GM21381 (cell line): ENCODE measurements at regions not wholly inside any gene's neighbourhood (a gene's known extent, or its start where the extent isn't known, plus 50 kb on each side); places are given as distances from the start of the nearest gene placed in this dataset.

Experiments
- ATAC-seq: cut with Tn5 transposase; IDR thresholded peaks from one replicate; pipeline ENCODE4 v1.9.1; 2021; ENCODE audit warnings: mild to moderate bottlenecking, moderate library complexity; ENCODE audit not compliant: unreplicated experiment

GRCh38 chr10:33524966-33525365, 190.5 kb upstream of the NRP1 start:
- no peak for ATAC-seq

GRCh38 chr10:33524041-33524440, 189.6 kb upstream of the NRP1 start:
- ATAC-seq, result no peak

- ATAC-seq, result no peak
These were observed 188.8 kb upstream of the NRP1 start for GRCh38 chr10:33523236-33523792.

- ATAC-seq, result no peak
These were observed 187.4 kb upstream of the NRP1 start for GRCh38 chr10:33521904-33522303.

DNA sequence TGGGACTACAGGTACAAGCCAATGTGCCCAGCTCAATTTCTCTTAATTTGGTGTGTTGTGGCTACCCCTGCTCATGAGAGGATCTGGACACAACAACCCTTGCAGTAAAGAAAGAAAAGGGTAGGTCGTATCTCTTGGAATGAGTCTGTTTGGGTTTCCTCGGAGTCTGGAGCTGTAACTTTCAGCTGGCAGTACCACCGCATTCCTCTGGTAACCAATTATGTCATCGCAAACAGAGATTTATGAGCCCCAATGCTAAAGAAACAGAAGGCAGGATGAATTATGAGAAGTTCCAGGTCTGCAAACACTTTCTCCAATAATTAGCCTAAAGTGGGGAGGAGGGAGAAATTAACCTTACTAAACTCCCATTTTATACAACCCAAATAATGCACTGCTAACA, 186.6 kb upstream of the NRP1 start:
- ATAC-seq, result no peak

GRCh38 chr10:33520223-33520622, 185.8 kb upstream of the NRP1 start:
- ATAC-seq, result no peak

DNA sequence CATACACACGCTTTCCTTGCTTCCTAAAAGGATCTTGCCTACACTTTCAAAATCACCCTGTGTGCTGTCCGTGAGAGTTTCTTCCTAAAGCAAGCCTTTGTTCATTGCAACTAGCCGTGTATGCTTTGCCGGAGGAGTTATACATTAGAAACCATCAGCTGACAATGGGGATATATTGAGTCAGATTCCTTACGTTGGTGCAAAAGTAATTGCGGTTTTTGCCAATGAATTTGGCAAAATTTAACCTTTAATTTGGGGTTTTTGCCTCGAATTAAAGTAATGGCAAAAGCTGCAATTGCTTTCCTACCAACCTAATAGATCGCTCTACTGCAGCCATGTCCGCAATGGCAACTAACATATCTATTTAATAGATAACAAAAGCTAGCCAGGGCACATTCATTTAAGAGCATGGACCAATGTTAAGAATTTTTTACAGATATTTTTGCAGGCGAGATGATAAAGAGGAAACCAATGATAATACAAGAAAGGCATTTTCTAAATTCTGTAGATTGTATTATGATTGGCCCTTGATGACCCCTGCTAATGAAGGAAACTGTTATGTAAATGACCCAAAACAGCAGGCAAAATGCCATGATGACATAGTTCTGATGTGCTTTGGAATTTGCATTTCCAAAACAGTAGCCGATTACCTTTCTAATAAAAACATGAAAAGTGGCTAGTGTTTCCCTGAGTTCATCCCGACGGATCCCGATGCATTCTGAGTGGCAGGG, 184.8 kb upstream of the NRP1 start:
- no peak for ATAC-seq

- ATAC-seq, result no peak
These were observed 175.7 kb upstream of the NRP1 start for GRCh38 chr10:33510206-33510605.

GRCh38 chr10:33509231-33509831, 174.9 kb upstream of the NRP1 start:
- ATAC-seq, result peak; percentile 62

DNA sequence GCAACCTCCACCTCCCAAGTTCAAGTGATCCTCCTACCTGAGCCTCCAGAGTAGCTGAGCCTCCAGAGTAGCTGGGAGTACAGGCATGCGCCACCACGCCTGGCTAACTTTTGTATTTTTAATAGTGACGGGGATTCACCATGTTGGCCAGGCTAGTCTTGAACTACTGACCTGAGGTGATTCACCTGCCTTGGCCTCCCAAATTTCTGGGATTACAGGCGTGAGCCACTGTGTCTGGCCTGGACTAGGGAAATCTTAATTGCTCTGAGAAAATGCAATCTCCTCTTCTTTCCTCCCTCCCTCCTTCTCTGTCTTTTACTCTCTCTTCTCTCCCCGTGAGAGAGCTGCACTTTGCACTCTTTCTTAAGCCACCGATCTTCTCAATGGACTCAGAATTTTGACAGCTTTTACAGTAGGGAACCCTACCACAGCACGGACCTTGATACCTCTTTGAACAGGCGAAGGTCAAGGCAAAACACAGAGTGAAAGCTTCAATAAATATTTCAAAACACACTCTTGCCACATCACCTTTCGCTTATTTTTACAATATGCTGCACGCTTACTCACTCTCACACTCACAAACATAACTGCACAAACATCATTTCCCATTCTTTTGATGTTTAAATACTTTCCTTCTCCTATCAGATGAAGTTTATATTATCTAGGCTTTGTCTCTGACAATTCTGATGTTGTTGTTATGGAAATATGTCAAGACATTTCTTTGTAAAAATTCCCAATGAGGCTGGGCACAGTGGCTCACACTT, 173.4 kb upstream of the NRP1 start:
- ATAC-seq, result no peak

- ATAC-seq, result peak; percentile 91
These were observed 172.6 kb upstream of the NRP1 start for GRCh38 chr10:33506838-33507661.

DNA sequence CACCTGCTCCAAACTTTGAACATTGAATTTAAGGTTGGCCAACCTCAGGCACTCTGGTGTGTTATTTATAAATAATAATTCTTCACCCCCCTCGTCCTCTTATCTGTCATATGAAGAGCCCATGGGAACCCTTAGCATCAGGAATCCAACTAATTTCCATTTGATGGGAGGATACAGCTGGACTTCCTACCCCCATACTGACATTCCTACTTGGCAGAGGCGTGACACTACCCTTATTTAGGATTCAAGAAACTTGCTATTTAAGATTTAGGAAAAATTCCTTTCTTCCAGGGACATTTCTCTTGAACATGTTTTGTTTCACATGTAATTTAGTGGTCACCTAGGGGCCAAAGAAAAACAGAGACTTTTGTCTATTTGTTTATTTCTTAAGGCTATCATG, 171.9 kb upstream of the NRP1 start:
- ATAC-seq, result no peak

DNA sequence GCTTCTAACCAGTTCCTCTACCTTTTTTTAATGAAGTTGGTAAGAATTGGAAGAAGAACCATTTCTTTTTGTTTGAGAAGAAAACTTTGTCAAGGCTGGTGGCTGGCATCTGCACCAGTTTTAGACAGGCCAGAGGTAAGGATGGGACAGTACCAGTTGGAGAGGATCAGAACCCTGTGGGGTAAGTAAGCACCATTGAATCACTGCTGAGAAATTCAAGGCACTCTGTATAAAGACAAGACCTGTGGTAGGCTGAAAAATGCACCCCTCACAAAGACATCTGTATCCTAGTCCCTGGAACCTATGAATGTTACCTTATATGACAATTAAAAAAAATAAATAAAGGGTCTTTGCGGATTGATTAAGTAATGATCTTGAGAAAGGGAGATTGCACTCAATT, 166.7 kb upstream of the NRP1 start:
- no peak for ATAC-seq

DNA sequence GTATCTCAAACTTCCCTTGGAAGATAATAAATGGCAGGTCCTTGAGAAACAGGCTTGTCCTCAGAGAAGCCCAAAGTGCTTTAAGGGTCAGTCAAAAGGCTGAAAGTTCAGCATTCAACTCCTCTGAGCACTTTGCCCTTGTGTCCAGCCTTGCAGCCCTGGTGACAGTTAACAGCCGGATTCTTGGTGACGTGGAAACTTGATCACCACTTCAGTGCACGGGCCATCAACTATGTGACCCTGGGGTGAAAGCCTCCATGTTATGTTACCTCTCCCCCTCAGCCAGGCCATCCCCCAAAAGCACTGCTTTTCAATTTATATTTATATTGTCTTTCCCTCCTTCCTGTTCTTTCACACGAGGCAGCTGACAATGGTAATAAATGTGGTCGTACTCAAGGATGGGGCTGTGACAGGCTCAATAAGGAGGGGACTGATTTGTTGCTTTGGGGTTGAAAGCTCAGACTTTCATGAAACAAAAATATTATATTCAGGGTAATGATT, 164.0 kb upstream of the NRP1 start:
- no peak for ATAC-seq

GRCh38 chr10:33497338-33497737, 162.9 kb upstream of the NRP1 start:
- ATAC-seq, result no peak

GRCh38 chr10:33496096-33496495, 161.6 kb upstream of the NRP1 start:
- ATAC-seq, result no peak

DNA sequence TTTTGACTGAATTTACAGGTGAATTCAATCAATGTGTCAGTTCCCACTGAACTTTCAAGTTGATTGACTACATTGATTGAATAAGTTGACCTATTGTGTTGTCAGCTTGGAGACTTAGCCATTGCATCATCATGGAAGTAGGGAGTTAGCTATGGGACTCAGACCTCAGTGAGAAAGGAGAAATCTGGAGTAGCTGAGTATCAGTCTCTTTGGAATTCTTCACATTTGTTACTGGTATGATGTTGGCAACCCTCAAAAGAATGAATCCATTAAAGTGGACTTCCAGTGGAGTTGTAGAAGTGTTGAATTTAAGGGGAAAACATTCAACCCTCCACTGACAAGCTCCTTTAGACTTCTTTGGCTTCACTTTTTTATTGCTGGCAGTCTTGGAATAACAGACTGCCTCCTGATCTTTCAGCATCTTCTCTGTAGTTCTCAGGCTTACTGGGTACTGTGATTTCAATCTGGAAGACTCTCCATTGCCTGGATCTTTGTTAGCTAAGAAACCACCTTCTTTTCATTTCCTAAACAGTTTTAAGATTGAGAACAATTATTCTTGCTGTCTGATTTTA, 160.3 kb upstream of the NRP1 start:
- ATAC-seq, result no peak

- ATAC-seq, result no peak
These were observed 159.5 kb upstream of the NRP1 start for GRCh38 chr10:33493978-33494377.

- no peak for ATAC-seq
These were observed 159.0 kb upstream of the NRP1 start for GRCh38 chr10:33493497-33493896.

DNA sequence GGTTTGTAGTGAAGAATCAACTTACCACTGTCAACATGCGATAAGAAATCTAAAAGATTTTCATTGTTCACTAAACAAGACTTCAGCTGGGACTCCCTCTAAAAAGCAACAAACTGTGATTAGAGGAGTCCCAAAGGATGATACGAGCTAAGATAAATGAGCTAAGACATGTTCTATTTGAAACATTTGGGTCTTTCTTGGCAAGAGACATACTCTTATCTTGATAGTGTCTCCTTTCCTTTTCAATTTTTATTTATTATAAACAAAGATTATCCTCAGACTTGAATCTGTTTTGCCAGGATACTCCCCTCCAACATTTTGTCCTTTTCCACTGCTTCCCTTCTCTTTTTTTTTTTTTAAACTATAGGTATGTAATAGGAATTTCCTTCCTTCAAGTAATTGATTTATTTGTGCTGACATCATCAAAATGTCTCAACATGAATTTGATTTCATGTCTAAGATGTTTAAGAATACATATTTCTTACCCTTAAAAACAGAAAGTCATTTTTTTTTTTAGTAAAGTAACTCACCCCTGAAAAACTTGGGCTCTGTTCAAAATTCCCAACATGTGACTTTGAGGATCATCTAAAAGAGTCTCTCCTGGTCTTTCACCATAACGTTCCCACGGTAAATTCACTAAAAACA, 158.4 kb upstream of the NRP1 start:
- no peak for ATAC-seq
